K562 (cell line): ENCODE measurements at regions not wholly inside any gene's neighbourhood (a gene's known extent, or its start where the extent isn't known, plus 50 kb on each side); places are given as distances from the start of the nearest gene placed in this dataset.

Experiments
- BHLHE40 ChIP-seq: IDR thresholded peaks from 2 replicates; pipeline ENCODE4 v1.6.1; 2011; ENCODE audit warnings: low read length, improper control_type of control experiment
- ESRRB ChIP-seq: fragments of 250-450 bp; sonication (Bioruptor Pico); IDR thresholded peaks from 2 replicates; pipeline ENCODE4 v1.5.0; 2020; ENCODE audit warnings: mild to moderate bottlenecking, moderate library complexity, borderline replicate concordance
- FOXK1 ChIP-seq: sonication (generic); formaldehyde crosslinking; IDR thresholded peaks from 2 replicates; pipeline ENCODE4 v1.8.0; 2022; ENCODE audit warnings: missing genetic modification reagents, mild to moderate bottlenecking, borderline replicate concordance
- MCM7 ChIP-seq, 2 experiments: fragments of 450-650 bp; IDR thresholded peaks; 2 replicates each; pipeline ENCODE4 v1.6.1; 2016 to 2018
- NR0B1 ChIP-seq: fragments of 450-650 bp; IDR thresholded peaks from one replicate; pipeline ENCODE4 v1.6.1; 2018; ENCODE audit warnings: mild to moderate bottlenecking, moderate library complexity; ENCODE audit not compliant: partially characterized antibody
- NR2C2 ChIP-seq, 2 experiments: fragments of 200-800 bp in 1 of 2; sonication (Bioruptor generic) in 1 of 2; sonication (generic) in 1 of 2; formaldehyde crosslinking in 1 of 2; IDR thresholded peaks; 2 replicates each; pipeline versions ENCODE4 v1.6.1 to v1.8.0; 2016 to 2022; ENCODE audit warnings: mild to moderate bottlenecking in 1 of 2, missing compliant biosample characterization in 1 of 2, missing genetic modification characterization in 1 of 2, missing genetic modification reagents in 1 of 2
- POLR2A ChIP-seq: fragments of 450-650 bp; conservative IDR thresholded peaks from 2 replicates; pipeline ENCODE4 v1.6.1; 2016
- ZBTB40 ChIP-seq, 2 experiments: fragments of 450-650 bp in 1 of 2; sonication (generic) in 1 of 2; formaldehyde crosslinking in 1 of 2; IDR thresholded peaks; 2 replicates each; pipeline versions ENCODE4 v1.7.1 to v1.9.0; 2016 to 2022; ENCODE audit warnings: inconsistent platforms in 1 of 2, mild to moderate bottlenecking in 1 of 2, missing genetic modification reagents in 1 of 2
- ZMIZ1 ChIP-seq, 2 experiments: fragments of 150-350 bp in 1 of 2; IDR thresholded peaks; 2 replicates each; pipeline ENCODE4 v1.6.1; 2012 to 2016; ENCODE audit warnings: low read depth in 2 of 2, low read length in 2 of 2, mild to moderate bottlenecking in 1 of 2, moderate library complexity in 1 of 2
- ZNF282 ChIP-seq: sonication (generic); formaldehyde crosslinking; IDR thresholded peaks from 2 replicates; pipeline ENCODE4 v1.8.1; 2023; ENCODE audit warnings: missing genetic modification reagents
- ZNF57 ChIP-seq: fragments of 450-650 bp; formaldehyde crosslinking; IDR thresholded peaks from 2 replicates; pipeline ENCODE4 v1.4.0; 2020; ENCODE audit warnings: mild to moderate bottlenecking, moderate library complexity
- ZNF695 ChIP-seq: fragments of 450-650 bp; formaldehyde crosslinking; IDR thresholded peaks from 2 replicates; pipeline ENCODE4 v1.4.0; 2020; ENCODE audit warnings: mild to moderate bottlenecking, moderate library complexity

GRCh38 chr15:58331913-58332675 lies 99.7 kb upstream of the LIPC start (continued):
- TF ChIP-seq BHLHE40 (peak; percentile 96), NR0B1 (no peak), ZBTB40 (IDR thresholded peaks at IDR 0.05) (0 out of 2 replicates have a peak, but pooled peaks have one; percentile 35), ZBTB40 (CRISPR knock-in tag; IDR thresholded peaks at IDR 0.05) (no peak), MCM7 (IDR thresholded peaks at IDR 0.05) (peak in 1 of 2 experiments; percentile 17; a peak in 1 of 4 replicates), POLR2A (peak; percentile 92), ZMIZ1 (IDR thresholded peaks at IDR 0.05; ENCODE audit: low read depth in 2 of 2, low read length in 2 of 2) (peak in 1 of 2 experiments; percentile 89; a peak in 2 of 4 replicates), ZNF695 (CRISPR knock-in tag) (no peak), NR2C2 (CRISPR knock-in tag; IDR thresholded peaks at IDR 0.05) (peak; percentile 85), NR2C2 (tag; IDR thresholded peaks at IDR 0.05) (peak; percentile 97), ZNF57 (CRISPR knock-in tag) (no peak), ESRRB (CRISPR knock-in tag) (no peak), ZNF282 (CRISPR knock-in tag) (no peak), FOXK1 (CRISPR knock-in tag) (peak; percentile 57; the same call in 1 of the 2 replicates)
